ENCODE measurements at regions not wholly inside any gene's neighbourhood (a gene's known extent, or its start where the extent isn't known, plus 50 kb on each side); places are given as distances from the start of the nearest gene placed in this dataset.

- ChIA-PET CTCF (interaction anchor here (0.9 kb wide), 1 partner anchor 104 kb away, joined by 3 read pairs; no protein-coding TSS in a partner anchor), POLR2A (no interaction called here)
- ATAC-seq, result no peak
- TF ChIP-seq NFATC4 (CRISPR knock-in tag; IDR thresholded peaks at IDR 0.05), result no peak
- no peak for TF ChIP-seq ZNF219 (CRISPR knock-in tag; IDR thresholded peaks at IDR 0.05; ENCODE audit: borderline replicate concordance)
- TF ChIP-seq ZNF138 (CRISPR knock-in tag; conservative IDR thresholded peaks at IDR 0.05), result no peak
- TF ChIP-seq ZNF263 (CRISPR knock-in tag; IDR thresholded peaks at IDR 0.05; ENCODE audit: low read depth), result no peak
- TF ChIP-seq, protein P1, sequence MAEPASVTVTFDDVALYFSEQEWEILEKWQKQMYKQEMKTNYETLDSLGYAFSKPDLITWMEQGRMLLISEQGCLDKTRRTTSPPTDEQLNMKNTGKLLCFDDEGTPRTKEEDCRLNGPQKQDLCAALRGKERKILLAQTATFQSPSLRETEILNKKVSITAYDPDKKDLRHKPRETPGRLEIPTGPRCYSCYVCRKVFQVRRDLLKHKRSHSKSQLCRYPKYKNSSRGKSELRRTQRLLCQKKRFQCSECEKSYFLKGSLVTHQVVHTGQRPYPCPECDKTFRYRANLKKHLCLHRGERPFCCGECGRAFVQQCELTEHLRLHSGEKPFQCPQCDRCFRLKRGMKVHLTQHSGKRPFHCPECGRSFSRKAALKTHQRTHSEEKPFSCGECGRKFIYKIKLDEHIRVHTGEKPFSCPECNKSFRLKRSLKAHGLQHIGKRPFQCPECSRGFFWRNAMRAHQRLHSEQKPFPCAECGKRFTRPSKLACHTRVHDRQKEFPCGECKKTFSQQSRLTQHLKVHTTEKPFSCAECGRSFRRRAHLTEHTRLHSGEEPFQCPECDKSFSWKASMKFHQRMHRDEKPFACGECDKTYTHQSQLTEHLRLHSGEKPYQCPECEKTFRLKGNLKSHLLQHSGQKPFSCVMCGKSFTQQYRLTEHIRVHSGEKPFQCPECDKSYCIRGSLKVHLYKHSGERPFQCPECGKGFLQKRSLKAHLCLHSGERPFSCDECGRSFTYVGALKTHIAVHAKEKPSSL (CRISPR knock-in tag; conservative IDR thresholded peaks at IDR 0.05), result no peak
- TF ChIP-seq, protein P2, sequence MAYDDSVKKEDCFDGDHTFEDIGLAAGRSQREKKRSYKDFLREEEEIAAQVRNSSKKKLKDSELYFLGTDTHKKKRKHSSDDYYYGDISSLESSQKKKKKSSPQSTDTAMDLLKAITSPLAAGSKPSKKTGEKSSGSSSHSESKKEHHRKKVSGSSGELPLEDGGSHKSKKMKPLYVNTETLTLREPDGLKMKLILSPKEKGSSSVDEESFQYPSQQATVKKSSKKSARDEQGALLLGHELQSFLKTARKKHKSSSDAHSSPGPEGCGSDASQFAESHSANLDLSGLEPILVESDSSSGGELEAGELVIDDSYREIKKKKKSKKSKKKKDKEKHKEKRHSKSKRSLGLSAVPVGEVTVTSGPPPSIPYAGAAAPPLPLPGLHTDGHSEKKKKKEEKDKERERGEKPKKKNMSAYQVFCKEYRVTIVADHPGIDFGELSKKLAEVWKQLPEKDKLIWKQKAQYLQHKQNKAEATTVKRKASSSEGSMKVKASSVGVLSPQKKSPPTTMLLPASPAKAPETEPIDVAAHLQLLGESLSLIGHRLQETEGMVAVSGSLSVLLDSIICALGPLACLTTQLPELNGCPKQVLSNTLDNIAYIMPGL (CRISPR knock-in tag; IDR thresholded peaks at IDR 0.05), result no peak
- H3K4me1 Mint-ChIP-seq, result peaks cover 6% of the 10 kb centered on the region
- H3K27ac Mint-ChIP-seq, result no peak overlapping the region
- peaks cover 16% of the 10 kb centered on the region for H3K36me3 Mint-ChIP-seq
- DNase-seq (ENCODE audit: low spot score), result no peak
- H3K4me3 Mint-ChIP-seq, result no peak overlapping the region
- H3K9me3 Mint-ChIP-seq, result peaks cover 33% of the 10 kb centered on the region
- no peaks in the 10 kb centered on the region; the same call in 1 of the 2 replicates for H3K27me3 Mint-ChIP-seq (ENCODE audit: low read depth)
These were observed 212.5 kb upstream of the XYLT1 start for GRCh38 chr16:17683281-17683680.

DNA sequence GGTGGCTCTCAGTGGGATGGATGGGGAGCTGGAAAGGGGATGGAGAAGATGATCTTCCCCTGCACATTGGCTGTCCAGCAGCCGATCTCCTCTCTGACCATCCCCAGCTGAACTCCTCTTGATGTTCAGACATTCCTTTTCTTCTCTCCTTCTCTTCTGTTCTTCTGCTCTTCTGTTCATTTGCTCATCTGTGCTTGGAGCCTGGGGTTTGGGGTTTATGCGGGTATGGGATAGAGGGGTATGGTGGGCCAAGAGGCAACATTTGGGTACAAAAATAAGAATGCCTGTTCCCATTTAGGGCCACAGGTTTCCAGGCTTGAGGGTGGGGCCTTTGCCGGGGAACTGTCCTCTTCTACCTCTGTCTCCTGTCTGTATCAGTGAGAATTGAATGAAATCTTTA is 205.4 kb upstream of the XYLT1 start:
- Mint-ChIP-seq H3K27me3 (ENCODE audit: low read depth) (no peaks in the 10 kb centered on the region; the same call in 1 of the 2 replicates), H3K36me3 (peaks cover 14% of the 10 kb centered on the region), H3K4me1 (peaks cover 13% of the 10 kb centered on the region), H3K27ac (no peak overlapping the region), H3K9me3 (peaks cover 21% of the 10 kb centered on the region), H3K4me3 (no peak overlapping the region)
- CTCF ChIA-PET, result no interaction called here
- no peak for ATAC-seq
- POLR2A ChIA-PET, result no interaction called here
- TF ChIP-seq ESRRA (CRISPR knock-in tag; IDR thresholded peaks at IDR 0.05; ENCODE audit: borderline replicate concordance) (no peak), ZNF396 (CRISPR knock-in tag; IDR thresholded peaks at IDR 0.05; ENCODE audit: borderline replicate concordance) (no peak), RELA (CRISPR knock-in tag; IDR thresholded peaks at IDR 0.05; ENCODE audit: borderline replicate concordance) (no peak), SOX15 (CRISPR knock-in tag; IDR thresholded peaks at IDR 0.05) (no peak), GRHL2 (CRISPR knock-in tag; IDR thresholded peaks at IDR 0.05; ENCODE audit: insufficient replicate concordance, severe bottlenecking) (no peak), CBFB (CRISPR knock-in tag; IDR thresholded peaks at IDR 0.05; ENCODE audit: low read depth) (no peak)
- TF ChIP-seq, protein P3, sequence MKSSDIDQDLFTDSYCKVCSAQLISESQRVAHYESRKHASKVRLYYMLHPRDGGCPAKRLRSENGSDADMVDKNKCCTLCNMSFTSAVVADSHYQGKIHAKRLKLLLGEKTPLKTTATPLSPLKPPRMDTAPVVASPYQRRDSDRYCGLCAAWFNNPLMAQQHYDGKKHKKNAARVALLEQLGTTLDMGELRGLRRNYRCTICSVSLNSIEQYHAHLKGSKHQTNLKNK (CRISPR knock-in tag; IDR thresholded peaks at IDR 0.05), result no peak
- TF ChIP-seq, protein P4, sequence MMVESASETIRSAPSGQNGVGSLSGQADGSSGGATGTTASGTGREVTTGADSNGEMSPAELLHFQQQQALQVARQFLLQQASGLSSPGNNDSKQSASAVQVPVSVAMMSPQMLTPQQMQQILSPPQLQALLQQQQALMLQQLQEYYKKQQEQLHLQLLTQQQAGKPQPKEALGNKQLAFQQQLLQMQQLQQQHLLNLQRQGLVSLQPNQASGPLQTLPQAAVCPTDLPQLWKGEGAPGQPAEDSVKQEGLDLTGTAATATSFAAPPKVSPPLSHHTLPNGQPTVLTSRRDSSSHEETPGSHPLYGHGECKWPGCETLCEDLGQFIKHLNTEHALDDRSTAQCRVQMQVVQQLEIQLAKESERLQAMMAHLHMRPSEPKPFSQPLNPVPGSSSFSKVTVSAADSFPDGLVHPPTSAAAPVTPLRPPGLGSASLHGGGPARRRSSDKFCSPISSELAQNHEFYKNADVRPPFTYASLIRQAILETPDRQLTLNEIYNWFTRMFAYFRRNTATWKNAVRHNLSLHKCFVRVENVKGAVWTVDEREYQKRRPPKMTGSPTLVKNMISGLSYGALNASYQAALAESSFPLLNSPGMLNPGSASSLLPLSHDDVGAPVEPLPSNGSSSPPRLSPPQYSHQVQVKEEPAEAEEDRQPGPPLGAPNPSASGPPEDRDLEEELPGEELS (CRISPR knock-in tag; IDR thresholded peaks at IDR 0.05), result no peak
- TF ChIP-seq, protein P5, sequence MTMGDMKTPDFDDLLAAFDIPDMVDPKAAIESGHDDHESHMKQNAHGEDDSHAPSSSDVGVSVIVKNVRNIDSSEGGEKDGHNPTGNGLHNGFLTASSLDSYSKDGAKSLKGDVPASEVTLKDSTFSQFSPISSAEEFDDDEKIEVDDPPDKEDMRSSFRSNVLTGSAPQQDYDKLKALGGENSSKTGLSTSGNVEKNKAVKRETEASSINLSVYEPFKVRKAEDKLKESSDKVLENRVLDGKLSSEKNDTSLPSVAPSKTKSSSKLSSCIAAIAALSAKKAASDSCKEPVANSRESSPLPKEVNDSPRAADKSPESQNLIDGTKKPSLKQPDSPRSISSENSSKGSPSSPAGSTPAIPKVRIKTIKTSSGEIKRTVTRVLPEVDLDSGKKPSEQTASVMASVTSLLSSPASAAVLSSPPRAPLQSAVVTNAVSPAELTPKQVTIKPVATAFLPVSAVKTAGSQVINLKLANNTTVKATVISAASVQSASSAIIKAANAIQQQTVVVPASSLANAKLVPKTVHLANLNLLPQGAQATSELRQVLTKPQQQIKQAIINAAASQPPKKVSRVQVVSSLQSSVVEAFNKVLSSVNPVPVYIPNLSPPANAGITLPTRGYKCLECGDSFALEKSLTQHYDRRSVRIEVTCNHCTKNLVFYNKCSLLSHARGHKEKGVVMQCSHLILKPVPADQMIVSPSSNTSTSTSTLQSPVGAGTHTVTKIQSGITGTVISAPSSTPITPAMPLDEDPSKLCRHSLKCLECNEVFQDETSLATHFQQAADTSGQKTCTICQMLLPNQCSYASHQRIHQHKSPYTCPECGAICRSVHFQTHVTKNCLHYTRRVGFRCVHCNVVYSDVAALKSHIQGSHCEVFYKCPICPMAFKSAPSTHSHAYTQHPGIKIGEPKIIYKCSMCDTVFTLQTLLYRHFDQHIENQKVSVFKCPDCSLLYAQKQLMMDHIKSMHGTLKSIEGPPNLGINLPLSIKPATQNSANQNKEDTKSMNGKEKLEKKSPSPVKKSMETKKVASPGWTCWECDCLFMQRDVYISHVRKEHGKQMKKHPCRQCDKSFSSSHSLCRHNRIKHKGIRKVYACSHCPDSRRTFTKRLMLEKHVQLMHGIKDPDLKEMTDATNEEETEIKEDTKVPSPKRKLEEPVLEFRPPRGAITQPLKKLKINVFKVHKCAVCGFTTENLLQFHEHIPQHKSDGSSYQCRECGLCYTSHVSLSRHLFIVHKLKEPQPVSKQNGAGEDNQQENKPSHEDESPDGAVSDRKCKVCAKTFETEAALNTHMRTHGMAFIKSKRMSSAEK (CRISPR knock-in tag; IDR thresholded peaks at IDR 0.05; ENCODE audit: borderline replicate concordance), result no peak
- TF ChIP-seq, protein P6, sequence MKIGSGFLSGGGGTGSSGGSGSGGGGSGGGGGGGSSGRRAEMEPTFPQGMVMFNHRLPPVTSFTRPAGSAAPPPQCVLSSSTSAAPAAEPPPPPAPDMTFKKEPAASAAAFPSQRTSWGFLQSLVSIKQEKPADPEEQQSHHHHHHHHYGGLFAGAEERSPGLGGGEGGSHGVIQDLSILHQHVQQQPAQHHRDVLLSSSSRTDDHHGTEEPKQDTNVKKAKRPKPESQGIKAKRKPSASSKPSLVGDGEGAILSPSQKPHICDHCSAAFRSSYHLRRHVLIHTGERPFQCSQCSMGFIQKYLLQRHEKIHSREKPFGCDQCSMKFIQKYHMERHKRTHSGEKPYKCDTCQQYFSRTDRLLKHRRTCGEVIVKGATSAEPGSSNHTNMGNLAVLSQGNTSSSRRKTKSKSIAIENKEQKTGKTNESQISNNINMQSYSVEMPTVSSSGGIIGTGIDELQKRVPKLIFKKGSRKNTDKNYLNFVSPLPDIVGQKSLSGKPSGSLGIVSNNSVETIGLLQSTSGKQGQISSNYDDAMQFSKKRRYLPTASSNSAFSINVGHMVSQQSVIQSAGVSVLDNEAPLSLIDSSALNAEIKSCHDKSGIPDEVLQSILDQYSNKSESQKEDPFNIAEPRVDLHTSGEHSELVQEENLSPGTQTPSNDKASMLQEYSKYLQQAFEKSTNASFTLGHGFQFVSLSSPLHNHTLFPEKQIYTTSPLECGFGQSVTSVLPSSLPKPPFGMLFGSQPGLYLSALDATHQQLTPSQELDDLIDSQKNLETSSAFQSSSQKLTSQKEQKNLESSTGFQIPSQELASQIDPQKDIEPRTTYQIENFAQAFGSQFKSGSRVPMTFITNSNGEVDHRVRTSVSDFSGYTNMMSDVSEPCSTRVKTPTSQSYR (CRISPR knock-in tag; IDR thresholded peaks at IDR 0.05), result no peak
- TF ChIP-seq, protein P7, sequence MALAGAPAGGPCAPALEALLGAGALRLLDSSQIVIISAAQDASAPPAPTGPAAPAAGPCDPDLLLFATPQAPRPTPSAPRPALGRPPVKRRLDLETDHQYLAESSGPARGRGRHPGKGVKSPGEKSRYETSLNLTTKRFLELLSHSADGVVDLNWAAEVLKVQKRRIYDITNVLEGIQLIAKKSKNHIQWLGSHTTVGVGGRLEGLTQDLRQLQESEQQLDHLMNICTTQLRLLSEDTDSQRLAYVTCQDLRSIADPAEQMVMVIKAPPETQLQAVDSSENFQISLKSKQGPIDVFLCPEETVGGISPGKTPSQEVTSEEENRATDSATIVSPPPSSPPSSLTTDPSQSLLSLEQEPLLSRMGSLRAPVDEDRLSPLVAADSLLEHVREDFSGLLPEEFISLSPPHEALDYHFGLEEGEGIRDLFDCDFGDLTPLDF (CRISPR knock-in tag; IDR thresholded peaks at IDR 0.05), result no peak
- TF ChIP-seq, protein P8, sequence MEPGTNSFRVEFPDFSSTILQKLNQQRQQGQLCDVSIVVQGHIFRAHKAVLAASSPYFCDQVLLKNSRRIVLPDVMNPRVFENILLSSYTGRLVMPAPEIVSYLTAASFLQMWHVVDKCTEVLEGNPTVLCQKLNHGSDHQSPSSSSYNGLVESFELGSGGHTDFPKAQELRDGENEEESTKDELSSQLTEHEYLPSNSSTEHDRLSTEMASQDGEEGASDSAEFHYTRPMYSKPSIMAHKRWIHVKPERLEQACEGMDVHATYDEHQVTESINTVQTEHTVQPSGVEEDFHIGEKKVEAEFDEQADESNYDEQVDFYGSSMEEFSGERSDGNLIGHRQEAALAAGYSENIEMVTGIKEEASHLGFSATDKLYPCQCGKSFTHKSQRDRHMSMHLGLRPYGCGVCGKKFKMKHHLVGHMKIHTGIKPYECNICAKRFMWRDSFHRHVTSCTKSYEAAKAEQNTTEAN (CRISPR knock-in tag; IDR thresholded peaks at IDR 0.05), result no peak
- no peak for DNase-seq (ENCODE audit: low spot score)

Data from WTC11 (cell line).